Stromal cell of bone marrow (primary cell): ENCODE measurements at regions not wholly inside any gene's neighbourhood (a gene's known extent, or its start where the extent isn't known, plus 50 kb on each side); places are given as distances from the start of the nearest gene placed in this dataset.

Source experiments
- DNase-seq: peaks from one replicate; pipeline ENCODE4 v3.0.0-alpha.2; 2012; ENCODE audit warnings: low read depth

DNA sequence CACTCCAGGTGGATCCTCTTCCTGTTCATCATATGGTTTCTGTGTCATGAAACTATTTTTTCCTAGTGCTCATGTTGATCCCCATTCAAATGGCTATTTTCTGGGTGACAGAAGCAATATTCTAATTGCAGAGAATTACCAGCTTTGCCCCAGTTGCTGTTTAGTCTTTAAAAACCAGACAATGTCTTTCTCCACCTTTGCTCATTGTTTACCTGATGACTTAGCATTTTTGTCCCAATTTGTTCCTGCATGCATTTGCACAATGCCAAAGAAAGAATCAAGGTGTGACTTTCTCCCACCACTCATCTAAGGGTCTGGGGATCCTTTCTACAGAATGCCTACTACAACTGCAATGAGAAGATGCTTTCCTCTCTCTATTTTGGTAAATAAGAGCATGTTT is 439.9 kb upstream of the MAF start:
- no peak for DNase-seq

DNA sequence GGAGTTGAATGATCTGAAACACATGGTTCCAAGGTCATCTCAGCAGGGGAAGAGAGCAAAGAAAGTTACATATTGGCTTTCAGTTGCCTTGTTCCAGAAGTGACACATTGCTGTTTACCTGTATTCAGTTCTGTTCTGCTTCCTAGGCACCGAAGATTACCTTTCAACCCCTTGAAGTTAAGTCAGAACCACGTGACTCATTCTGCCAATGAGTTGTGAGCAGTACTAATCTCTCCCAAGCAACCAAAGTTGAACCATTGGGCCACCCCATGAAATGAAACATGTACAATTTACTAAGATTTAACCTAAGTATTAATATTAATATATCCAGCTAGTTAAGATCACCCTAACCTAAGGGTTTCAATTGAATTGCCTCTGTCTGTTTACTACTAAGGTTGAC is 439.2 kb upstream of the MAF start:
- DNase-seq: no peak

GRCh38 chr16:80038566-80038965 is 438.0 kb upstream of the MAF start:
- DNase-seq: no peak

GRCh38 chr16:80034948-80035663 is 434.6 kb upstream of the MAF start:
- no peak for DNase-seq

DNA sequence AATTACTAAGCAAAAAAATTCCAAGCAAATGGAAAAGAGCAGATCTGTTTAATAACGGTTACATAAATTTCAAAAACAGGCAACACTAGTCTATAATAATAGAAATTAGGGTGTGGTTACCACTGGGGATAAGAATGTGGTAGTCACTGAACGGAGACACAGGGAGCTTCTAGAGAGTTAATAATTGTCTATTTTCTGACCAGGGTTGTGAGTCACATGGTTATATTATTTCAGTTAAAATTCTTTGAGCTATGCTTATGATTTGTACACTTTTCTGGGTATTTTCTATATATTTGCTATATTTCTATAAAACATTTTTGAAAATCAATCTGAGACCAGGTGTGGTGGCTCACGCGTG is 433.9 kb upstream of the MAF start:
- DNase-seq: no peak

DNA sequence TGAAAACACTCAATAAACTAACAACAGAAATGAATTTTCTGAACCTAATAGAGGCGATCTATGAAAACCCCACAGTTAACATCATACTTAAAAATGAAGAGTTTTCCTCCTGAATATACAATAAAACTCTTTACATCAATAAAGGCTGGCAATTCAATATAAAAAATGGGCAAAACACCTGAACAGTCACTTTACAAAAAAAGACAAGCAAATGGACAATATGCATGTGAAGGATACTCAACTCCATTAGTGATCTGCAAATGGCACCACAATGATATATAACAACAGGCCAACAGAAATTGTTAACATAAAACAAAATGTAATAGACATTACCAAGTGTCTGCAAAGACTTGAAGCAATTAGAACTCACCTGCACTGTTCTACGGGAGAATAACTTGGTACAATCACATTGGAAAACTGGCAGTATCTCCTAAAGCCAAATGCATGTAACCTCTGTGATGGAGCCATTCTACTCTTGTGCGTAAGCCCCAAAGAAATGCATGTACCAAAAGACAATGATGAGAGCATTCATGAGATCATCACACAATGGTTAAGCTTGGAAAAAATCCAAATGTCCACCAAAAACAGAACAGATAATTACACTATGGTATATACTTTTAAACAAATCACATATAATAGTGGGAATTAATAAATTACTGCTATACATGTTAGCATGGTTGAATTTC is 433.4 kb upstream of the MAF start:
- no peak for DNase-seq

DNA sequence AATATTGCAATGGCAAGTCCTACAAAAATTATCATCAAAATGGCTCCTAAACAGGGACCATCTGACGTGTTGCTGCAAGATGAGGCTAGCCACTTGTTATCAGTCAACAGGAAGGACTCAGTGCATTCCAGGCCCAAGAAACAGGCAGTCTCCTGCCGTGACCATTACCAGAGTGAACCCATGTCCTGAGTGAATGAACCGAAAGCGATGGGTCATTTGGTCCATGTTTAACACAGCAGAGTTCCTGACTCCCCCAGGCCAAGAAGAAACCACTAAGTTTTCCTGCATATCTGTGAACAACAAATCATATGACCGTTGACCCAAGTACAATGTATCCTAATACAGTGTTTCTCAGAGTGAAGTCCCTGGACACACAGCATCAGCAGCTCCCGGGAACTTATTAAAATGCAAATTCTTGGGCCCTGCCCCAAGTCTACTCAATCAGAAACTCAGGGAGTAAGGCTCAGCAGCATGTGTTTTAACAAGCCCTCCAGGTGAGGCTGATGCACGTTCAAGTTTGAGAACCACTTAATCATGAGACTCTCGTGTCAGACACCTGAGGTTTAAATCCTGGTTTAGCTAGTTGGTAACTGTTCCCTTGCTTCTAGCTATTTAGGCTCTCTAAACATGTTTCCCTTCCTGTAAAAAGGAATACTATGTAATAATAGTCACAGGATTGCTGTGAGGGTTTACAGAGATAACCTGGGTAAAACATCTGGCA is 429.4 kb upstream of the MAF start:
- DNase-seq: no peak

GRCh38 chr16:80029381-80029630 is 428.8 kb upstream of the MAF start:
- no peak for DNase-seq

- DNase-seq: no peak
Observed at GRCh38 chr16:80028581-80029380, 428.2 kb upstream of the MAF start.

GRCh38 chr16:80027007-80027965 is 426.7 kb upstream of the MAF start:
- peak; percentile 25 for DNase-seq

GRCh38 chr16:80025236-80025635 is 424.7 kb upstream of the MAF start:
- DNase-seq: no peak

- no peak for DNase-seq
Observed at GRCh38 chr16:80024443-80024842, 423.9 kb upstream of the MAF start.

GRCh38 chr16:80023865-80024264 is 423.3 kb upstream of the MAF start:
- DNase-seq: peak; percentile 5

DNA sequence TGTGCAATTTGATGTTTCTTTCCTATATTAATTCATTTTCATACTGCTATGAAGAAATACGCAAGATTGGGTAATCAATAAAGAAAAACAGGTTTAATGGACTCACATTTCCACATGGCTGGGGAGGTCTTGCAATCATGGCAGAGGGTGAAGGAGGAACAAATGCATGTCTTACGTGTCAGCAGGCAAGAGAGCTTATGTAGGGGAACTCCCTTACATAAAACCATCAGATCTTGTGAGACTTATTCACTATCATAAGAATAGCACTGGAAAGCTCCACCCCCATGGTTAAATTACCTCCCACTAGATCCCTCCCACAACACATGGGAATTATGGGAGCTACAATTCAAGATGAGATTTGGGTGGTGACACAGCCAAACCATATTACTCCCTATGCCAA is 418.9 kb upstream of the MAF start:
- DNase-seq: no peak

DNA sequence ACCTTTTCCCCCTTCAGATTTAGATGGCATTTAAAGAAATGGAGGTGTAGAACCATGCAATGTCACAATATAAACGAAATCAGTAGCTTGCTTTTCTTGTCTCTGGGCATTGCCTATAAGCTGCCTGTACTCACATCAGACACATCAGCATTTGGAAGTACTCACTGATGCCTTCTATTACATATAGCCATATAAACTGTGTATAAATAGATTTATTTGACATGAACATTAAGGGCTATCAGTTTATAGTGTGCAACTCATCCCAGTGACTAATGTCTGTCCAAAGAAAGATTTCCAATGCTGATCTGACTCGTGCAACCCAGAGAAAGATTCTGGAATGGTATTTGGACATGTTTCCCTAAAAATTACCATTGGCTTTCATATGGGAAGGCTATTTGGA is 417.9 kb upstream of the MAF start:
- DNase-seq: no peak

DNA sequence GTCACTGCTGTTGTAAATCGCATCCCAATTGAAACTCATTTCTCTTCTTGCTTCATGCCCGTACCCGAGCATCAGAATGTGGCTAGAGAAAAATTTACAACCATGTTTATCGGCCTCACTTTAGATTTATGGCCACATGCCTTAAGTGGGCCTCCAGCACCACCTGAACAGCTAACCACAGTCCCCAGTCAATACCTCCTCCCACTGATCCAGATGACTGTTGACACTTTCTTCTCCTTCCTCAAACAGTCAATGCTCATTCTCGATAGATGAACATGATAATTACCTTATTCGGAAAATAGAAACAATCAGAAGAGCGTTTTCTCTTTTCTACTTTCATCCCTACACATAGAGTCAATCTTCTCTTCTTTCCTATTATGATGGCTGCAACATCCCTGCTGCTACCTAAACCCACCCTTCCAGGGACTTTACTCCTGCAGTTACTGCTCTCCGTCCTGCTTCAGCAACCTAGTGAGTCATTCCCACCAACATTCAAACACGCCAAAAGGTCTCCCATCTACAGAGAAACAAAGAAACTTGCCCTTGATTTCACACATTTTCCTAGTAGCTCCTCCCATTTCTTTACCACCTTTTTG is 416.3 kb upstream of the MAF start:
- no peak for DNase-seq

- DNase-seq: no peak
Observed at GRCh38 chr16:80015566-80015965, 415.0 kb upstream of the MAF start.

DNA sequence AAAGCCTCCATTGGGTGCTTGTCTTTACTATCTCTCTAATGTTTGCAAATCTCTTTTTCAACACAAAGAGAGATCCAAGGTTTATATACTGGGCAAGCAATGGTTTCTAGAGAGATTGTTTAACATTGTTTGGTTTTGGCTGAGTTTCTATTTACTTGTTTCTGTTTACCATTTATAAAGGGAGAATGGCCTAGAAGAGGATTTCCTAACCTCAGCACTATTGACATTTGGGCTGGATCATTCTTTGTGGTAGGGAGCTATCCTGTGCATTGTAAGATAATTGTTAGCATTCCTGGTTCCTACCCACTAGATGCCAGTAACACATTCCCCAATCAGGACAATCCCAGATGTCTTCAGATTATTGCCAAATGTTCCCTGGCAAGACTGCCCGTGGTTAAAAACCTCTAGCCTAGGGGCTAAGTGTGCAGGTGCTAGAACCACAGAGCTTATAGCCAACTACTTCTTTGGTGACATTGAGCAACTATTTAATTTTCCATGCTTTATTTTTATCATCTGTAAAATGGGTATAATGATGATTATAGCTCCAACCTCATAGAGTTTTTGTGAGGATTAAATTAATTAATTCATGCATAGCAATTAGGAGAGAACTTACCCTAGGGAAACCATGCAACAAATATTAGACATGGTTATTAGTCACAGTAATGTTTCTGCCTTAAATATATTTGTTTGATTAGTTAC is 413.9 kb upstream of the MAF start:
- no peak for DNase-seq

GRCh38 chr16:80012586-80012985 is 412.0 kb upstream of the MAF start:
- DNase-seq: no peak

DNA sequence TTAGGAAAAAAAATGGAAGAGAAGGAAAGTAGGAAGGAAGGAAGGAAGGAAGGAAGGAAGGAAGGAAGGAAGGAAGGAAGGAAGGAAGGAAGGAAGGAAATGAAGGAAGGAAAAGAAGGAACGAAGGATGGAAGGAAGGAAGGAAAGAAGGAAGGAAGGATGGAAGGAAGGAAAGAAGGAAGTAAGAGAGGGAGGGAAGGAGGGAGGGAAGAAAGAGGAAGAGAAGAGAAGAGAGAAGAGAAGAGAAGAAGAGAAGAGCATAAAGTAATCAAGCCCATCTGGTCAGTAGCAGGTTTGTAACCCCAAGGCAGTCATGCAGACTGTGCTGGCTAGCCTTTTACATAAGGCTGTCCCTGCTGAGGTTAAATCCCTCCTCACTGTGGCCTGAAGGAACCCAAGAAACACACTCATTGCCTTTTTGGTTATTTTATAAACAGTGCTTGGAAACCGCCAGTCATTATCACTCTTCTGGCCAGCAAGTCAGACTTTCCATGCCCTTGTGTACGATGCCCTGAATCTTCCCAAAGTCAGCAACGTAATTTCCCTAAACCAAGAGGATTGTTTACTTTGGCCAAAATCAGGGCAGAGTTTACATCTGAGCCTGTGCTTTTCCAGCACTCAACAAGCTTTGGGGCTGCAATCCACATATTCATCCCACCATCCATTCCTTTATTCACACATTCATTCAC is 409.6 kb upstream of the MAF start:
- peak; percentile 40 for DNase-seq
